LHCN-M2 (cell line): ENCODE measurements at regions not wholly inside any gene's neighbourhood (a gene's known extent, or its start where the extent isn't known, plus 50 kb on each side); places are given as distances from the start of the nearest gene placed in this dataset.
"Not testable (repeated sequence)": the region's sequence is repeated elsewhere in the genome, so short reads cannot be mapped to it uniquely, and the experiment has no call there.

Source experiments
- DNase-seq: peaks from one replicate; pipeline ENCODE4 v3.0.0-alpha.2; 2012; ENCODE audit warnings: low read depth

DNA sequence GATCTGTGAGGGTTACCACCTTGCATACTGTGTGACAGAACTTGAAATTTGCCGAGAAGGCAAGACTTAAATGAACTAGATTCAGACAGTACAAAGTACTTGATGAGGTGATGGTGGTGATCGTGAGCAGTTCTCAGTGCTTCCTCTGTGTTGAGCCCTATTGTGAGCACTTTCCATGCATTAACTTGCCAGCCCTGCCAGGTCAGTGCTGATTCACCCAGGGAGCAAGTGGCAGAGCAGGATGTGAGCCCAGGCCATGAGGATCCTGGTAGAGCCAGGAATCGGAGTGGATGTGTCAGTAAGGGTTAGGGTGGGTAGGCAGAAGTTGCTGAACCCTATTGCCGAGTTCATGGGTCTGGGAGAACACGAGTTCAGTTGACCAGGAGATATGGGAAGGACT is 4545.7 kb upstream of the TPTE start:
- DNase-seq: not testable (repeated sequence)

DNA sequence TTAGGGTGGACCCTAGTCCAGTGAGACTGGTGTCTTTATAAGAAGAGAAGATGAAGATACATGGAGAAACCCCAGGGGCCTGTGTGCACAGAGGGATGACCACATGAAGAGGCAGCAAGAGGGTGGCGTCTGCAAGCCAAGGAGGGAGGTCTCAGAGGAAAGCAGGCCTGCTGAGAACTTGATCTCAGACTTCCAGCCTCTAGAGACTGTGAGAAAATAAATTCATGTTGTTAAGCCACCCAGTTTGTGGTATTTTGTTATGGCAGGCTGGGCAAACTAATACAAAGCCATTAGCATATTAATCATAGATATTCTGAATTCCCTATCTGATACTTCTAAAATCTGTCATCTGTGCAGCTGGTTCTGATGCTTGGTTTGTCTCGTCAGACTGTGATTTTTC is 4523.8 kb upstream of the TPTE start:
- DNase-seq: not testable (repeated sequence)

DNA sequence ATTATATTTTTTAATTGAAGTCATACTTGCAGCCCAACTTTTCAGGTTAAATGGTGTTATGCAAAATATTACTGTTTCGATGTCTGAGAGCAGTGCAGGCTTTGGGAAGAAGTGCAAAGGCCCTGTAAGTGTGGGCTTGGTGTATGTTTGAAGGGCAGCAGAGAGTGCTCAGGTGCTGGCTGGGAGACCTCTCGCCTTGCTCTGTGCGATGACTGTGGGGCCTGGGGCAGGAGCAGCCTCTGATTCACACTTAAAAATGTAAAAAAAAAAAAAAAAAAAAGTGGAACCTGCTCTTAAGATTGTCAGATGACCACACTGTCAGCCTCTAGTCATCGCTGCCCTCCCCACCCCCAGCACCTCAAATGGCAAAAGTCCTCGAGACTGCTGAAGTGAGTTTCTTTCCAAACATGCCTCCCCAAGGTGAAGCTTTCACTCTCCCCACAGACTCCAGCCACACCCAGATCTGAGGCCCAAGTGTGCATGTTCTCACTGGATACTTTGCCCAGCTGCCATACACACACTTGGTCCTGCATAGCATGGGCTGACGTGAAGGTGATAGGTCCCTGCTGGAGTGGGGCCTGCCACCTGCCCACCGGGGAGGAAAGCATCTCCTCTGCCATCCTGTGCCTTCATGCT is 4505.8 kb upstream of the TPTE start:
- not testable (repeated sequence) for DNase-seq

DNA sequence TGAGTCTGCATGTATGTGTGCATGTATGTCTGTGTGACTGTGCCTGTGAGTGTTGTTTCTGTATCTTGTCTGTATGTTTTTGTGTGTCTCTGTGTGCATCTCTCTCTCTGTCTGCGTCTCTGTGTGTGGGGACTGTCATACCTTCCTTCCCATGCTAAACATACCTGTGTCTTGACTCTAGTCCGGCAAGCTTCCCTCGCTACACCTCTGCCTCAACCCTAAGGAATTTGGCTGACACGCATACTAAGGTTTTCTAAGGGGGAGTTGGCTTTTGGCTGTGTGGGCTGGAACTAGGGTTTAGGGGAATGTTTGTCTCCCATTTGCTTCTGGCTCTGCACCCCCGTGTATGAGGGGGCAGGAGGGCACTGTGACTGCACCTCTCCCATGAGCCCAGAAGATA is 4500.9 kb upstream of the TPTE start:
- not testable (repeated sequence) for DNase-seq

DNA sequence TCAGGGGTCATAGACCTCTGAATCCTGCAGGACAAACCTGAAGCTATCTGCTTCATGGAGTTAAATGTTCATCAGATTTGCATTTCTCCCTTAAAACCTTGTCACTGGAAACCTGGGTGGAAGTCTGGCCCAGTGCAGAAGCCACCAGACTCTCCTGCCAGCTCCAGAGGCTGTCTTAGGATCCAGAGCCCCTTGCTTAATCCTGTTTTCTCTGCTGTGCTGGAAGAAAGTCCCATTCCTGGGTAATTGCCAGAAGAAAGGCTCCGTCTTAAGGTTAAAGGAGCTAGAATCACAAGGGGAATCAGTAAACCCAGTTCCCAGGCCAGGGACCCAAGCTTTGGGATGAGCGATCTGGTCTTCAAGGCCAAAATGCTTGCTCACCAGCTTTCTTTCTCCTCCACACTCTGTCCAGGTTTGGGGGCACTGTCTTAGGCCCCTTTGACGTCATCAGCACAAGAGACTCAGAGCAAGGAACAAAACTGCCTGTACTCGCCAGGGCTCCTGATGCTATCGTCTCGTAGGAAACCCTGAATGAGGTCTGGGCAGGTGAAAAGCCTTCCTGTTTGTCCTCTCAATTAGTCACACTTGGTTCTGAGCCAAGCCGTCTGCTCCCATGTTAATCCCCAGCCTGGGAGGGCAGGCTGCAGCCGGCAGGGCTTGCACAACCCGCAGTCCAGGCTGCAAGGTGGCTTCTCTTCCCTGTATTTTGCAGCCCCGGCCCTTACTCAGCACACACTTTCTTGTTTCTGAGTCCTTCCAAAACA is 4500.2 kb upstream of the TPTE start:
- not testable (repeated sequence) for DNase-seq

DNA sequence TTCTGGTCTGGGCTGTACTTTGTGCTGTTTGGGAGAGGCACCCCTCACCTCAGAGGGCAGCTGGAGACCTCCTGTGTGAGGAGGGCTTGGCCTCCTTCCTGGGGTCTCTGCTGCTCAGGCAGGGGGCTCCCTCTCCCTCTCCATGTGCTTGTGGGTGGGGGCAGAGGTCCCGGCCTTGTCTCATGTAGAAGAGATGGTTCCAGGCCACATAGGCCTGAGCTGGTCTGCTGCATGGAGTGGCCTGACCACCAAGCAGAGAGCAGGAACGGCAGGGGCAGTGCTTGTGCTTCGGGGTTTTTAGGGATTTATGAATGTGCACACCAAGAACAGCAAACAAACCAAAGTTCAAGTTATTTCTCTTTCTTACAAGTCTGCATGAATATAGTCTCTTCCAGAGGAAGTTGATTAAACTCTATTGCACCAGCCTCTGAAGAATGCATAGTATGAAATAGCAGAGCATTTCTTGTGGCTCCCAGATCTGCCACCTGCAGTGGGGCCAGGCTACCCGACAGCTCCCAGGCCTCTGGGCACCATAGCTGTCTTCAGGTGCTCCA is 4499.6 kb upstream of the TPTE start:
- not testable (repeated sequence) for DNase-seq

DNA sequence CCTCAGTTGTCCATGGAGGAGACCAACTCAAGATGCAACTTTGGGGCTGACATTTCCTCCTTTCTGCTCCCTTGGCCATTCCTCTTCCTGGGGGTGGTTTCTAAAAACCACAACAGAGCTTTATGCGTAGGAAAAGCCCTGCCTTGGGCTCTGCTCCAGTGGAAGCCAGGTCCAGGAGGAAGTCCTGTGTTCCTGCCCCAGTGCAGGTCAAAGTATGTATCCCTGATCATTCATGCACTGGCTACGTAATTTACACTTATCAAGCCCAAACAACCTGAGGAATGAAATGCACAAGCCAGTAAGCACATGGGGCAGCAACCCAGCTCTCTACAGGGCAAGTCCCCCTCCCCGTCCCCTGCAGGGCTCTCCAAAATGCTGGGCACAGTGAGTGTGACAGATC is 4498.1 kb upstream of the TPTE start:
- not testable (repeated sequence) for DNase-seq

DNA sequence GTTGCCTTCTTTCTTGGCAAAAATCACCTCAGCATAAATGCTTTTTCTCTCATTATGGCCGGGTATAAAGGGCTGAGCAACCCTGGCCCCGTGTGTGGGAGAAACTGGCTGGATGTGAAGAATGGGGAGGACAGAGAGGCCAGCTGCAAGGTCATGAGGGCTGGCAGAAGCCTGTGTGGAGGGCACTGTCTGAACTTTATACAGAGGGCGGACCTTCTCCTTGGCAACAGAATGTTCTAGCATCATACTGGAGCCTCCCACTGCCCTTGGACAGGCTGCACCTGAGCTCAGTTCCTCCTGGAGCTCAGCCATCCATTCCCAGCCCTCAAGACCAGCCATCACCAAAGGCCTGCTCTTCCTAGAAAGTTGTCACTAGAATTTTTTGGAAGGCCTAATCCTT is 4496.2 kb upstream of the TPTE start:
- not testable (repeated sequence) for DNase-seq

DNA sequence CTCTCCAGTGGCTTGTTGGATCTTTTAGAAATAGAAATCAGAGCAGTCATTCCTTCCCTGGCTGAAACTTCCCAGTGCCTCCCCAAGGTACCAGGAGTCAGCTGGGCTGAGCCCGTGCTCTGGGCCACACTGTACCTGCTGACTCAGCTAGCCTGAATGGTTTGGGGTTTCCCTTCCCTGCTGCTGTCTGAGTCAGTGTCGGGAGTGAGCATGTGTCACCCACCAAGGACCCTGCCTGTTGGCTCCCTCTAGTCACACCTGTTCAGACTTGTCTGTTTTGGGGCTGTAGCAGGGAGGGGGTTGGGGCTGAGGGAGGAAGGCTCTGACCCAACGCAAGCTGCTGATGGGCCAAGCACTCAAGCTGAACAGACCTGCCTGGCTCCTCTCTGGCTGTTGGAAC is 4493.9 kb upstream of the TPTE start:
- not testable (repeated sequence) for DNase-seq

DNA sequence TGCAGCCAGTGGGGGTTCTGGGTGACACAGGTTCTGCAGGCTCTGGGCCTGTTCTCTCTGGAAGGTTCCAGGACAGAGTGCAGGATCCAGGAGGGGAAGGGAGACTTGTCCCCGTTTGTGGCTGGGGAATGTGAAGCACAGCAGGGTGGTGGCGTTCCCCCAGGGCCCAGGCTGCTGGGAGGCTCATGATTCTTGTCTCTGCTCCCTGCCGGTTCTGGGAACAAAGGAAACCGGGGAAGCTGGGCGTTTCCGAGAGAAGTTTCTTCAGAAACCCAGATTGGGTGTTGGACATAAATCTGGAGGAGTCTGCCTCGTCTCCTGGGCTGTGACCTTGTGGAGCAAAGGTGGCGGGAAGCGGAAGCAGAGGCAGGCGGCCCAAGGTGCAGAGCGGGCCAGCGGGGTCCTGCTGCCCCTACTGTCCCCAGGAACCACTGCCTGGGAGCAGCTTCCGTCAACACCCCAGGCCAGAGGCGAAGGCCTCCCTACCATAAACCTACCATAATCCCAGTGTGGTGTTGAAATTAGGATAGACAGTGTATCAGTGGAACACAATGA is 4487.2 kb upstream of the TPTE start:
- DNase-seq: not testable (repeated sequence)

DNA sequence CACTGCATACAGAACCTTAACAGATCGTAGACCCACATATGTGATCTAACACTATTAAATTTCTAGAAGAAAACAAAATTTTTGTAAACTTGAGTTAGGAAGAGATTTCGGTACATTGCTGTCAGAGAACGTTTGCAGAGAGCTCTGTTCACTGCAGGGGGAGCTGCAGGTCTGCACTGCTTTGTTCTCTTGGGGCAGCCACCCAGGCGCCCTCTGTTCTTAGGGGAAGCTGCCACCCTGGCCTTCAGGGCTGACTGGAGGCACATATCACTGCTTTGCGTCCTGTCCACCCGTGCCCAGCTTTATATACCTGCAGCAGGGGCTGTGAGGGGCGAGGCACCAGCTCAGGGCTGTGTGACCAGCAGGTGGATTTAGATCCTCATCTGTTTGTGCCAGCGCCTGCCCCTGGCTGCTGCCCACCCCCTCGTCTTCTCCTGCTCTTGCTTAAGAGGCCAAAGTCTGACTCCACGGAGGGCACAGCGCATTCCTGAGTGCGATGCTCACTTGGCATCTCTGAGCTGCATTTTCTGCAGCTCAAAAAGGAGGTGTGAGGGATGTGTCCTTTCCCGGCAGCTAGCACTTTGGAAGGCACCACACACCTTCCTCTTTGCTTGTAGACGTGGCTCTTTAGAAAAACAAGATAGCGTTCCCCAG is 4486.4 kb upstream of the TPTE start:
- DNase-seq: not testable (repeated sequence)

DNA sequence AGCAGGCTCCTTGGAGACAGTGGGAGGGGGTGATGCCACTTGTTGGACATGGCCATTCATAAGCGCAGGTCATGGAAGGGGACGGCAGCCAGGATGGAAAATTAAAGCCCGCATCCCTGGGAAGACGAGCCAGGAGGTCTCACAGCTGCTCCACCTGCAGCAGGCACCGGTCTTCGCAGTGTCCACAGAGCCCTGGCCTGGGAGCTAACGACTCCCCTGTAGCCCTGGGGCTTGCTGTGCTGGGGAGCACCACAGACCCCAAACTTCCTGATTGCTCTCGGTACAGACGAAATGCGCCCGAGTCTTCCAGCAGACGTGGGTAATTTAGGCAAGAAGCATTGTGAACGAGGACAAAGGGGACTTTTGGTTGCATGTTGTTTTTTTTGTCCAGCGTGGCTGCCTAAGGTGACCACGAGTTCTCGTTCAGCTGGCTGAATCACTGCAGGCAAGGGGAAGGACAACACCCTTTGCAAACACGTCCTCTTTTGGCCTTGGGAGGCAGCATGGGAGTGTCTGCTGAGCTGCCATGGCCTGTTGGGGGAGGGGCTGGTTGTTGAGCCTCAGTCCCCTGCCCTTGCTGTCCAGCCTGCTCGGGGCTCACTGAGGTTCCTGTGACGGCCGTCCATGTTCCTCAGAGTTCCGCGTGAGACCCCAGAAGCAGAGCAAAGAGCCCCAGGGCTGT is 4485.8 kb upstream of the TPTE start:
- DNase-seq: not testable (repeated sequence)

DNA sequence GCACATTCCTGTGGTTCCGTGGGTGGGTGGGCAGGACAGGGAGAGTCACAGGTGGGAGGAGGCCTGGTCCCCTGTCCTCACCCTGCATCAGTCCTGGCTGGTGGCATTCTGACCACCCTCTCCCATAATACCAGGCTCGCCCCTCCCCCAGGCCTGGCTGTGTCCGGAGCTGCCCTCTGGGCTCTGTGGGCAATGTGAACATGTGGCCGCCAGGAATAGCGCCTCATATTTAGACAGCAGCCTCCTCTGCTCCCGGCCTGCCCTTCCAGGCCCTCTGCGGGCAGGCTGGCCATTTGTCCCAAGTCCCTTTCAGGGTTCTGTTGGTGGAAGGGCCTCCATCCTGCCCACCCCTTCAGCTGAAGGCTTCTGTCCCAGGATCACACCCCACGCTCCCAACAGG is 4482.2 kb upstream of the TPTE start:
- DNase-seq: not testable (repeated sequence)

DNA sequence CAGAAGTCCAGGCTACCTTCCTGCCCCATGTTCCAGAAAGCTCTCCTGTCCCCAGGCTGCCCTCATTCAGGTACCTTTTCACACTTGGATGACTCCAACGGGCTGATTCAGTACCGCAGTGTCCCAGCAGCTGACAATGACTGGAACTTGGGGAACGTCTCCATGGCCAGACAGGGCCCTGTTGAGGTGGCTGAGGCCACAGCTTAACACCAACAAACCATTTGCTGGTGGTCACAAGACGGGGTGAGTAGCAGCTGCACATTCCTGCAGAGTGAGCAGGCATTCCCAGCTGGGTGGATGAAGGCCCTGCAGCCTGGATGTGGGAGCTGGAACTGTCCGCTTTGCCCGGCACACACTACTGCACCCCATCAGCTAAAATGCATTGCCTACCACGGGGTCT is 4481.3 kb upstream of the TPTE start:
- not testable (repeated sequence) for DNase-seq

DNA sequence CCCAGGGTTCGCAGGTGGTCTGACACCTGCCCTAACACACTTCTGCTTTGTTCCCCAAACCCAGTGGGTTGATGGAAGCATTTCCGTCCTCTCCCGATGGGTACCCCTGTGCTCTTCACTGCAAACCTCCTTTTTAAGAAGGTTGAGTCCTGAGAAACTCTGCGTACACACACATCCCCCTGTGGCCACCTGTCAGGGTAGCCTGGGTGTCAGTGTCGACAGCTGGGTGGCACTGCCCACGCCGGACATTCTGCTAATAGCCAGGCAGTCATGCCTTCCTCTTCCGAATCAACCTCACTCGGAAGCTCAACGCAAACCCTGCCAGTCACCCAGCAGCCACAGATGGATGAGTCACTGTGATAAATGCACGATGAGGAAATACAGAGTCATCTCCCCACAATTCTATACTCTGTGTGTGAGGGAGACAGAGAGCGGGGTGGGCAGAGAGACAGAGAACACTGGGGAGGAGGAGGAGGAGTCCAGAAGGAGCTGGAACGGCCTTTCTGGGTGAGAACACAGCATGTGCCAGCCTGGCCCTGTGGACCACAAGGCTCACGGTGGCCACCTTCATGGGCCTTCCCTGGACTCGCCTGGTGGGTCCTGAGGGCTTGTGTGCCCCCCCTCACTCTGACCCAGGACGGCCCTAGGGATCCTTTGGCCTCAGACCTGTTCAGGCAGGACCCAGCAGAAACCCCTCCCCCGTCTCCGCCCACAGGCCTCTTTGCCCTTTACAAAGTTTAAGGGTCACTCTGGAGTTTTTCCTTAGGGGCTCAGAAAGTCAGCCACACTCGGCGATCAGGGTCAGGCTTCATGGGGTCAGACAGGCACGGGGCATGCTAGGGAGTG is 4477.7 kb upstream of the TPTE start:
- DNase-seq: not testable (repeated sequence)

DNA sequence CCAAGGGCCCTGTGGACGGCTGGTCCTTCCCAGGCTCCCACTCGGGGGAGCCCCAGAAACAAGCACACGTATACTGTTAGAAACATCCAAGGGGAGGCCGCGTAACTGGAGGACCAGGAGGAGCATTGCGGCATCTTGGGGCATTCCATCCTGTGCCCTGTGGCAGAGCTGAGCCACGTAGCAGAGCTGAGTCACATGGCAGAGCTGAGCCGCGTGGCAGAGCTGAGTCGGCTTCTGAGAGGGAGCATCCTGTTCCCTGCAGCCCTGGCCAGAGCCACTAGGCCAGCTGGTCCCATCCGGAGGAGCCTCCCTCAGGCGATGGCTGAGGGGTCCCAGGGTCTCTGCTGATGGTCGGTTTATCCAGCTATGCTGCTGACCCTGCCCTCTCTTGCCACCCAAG is 4476.7 kb upstream of the TPTE start:
- DNase-seq: not testable (repeated sequence)

DNA sequence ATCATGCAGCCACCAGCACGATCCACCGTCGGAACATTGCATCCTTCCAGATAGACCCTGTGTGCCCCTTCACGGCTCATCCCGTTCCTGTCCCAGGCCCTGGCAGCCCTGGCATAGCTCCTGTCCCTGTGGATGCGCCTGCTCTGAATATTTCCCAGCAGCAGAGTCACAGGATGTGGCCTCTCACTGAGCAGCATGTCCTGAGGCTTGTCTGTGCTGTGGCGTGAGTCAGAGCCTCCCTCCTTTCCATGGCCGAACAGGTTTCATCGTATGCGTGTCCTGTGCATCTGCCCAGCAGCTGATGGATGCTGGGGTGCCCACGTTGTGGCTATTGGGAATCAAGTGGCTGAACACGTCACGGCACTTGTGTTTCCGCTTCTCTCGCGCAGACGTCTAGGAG is 4471.5 kb upstream of the TPTE start:
- DNase-seq: not testable (repeated sequence)

DNA sequence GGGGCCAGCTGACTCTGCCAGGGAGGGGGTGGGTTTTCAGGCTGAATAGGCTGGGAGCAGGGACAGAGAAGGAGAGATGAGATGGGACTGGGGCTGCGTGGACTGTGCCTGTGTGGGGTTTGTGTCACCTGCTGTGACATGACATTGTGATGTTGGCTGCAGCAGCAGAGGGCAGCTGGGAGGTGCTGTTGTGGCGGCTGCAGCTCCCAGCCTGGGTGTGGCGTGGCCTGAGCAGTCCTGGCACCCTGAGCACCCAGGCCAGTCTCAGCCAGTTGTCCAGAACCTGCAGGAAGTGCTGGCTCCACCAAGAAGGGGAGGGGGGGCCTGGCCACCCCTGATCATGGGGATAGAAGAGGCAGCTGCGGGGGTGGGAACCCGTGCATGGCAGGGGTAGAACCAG is 4469.3 kb upstream of the TPTE start:
- DNase-seq: not testable (repeated sequence)

DNA sequence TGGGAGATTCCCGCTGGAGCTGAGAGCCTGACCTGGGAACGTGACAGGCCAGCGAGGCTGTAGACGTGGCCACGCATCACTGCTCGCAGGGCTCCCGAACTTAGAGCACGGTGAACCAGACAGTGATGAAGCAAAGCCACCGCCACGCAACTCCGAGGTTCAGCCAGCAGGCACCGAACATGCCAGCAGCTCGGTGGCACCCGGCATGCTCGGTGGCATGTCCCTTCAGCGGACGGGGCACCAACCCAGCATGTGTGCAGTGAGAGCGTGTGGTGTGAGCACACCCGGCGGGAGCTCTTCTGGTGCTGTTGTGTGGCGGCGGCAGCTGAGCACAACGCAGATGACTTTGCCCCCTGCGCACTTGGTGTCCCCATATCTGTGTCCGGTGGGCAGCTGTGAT is 4468.2 kb upstream of the TPTE start:
- DNase-seq: not testable (repeated sequence)

DNA sequence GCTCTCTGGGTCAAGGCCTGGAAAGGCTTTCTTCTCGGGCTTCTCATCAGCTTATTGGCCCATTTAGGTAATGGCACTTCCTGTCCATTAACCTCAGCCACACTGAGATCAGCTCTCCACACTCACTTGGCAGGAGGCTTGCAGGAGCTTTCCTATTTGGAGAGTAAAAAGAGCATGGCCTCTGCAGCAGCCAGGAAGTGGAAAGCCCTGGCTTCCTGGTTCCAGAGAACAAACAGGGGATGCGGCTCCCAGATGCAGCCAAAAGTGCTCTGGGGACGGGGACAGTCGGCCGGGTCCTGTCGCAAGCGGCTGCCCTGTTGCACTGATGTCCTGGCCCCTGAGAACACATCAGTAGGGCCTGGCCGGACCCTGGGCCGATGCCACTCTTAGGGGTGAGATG is 4462.4 kb upstream of the TPTE start:
- not testable (repeated sequence) for DNase-seq
